Lung (tissue), 11 donors: ENCODE measurements at regions not wholly inside any gene's neighbourhood (a gene's known extent, or its start where the extent isn't known, plus 50 kb on each side); places are given as distances from the start of the nearest gene placed in this dataset.

Source experiments
- ATAC-seq: fragments of 200-7000 bp; cut with Tn5 transposase; one replicate; pipeline ENCODE4 v1.9.1; 2020; ENCODE audit warnings: moderate number of reproducible peaks; ENCODE audit not compliant: insufficient read depth, low FRiP score
- DNase-seq, 3 donors: peaks; one replicate each; pipeline ENCODE4 v3.0.0-alpha.2; 2013 to 2017
- H3K27ac ChIP-seq, 2 donors: one replicate each; pipeline ENCODE4 v1.5.1; 2013; ENCODE audit warnings: mild to moderate bottlenecking in 2 of 2, moderate library complexity in 2 of 2, control low read depth in 1 of 2, inconsistent platforms in 1 of 2, low read depth in 1 of 2, low read length in 1 of 2
- H3K27me3 ChIP-seq, 3 donors: one replicate each; pipeline ENCODE4 v1.5.1; 2013; ENCODE audit warnings: low read length in 2 of 3; ENCODE audit not compliant: control insufficient read depth in 3 of 3, insufficient read depth in 3 of 3
- H3K36me3 ChIP-seq, 4 donors: one replicate each; pipeline ENCODE4 v1.5.1; 2013; ENCODE audit warnings: low read length in 4 of 4, mild to moderate bottlenecking in 1 of 4, moderate library complexity in 1 of 4; ENCODE audit not compliant: control insufficient read depth in 4 of 4, insufficient read depth in 4 of 4
- H3K4me1 ChIP-seq, 5 donors: one replicate each; pipeline ENCODE4 v1.5.1; 2013; ENCODE audit warnings: low read length in 5 of 5, mild to moderate bottlenecking in 2 of 5, moderate library complexity in 1 of 5; ENCODE audit not compliant: control insufficient read depth in 5 of 5, insufficient read depth in 5 of 5
- H3K4me3 ChIP-seq: one replicate; pipeline ENCODE4 v1.5.1; 2013; ENCODE audit warnings: mild to moderate bottlenecking, control low read depth, moderate library complexity
- H3K9ac ChIP-seq, 2 donors: one replicate each; pipeline ENCODE4 v1.5.1; 2013; ENCODE audit warnings: low read length in 2 of 2, control low read depth in 1 of 2; ENCODE audit not compliant: insufficient read depth in 1 of 2
- H3K9me3 ChIP-seq, 4 donors: one replicate each; pipeline ENCODE4 v1.5.1; 2013; ENCODE audit warnings: low read length in 3 of 4, mild to moderate bottlenecking in 1 of 4, moderate library complexity in 1 of 4; ENCODE audit not compliant: control insufficient read depth in 4 of 4, insufficient read depth in 3 of 4
- WGBS, 2 donors: extraction: QIAGEN DNeasy Blood & Tissue Kit; methylation state at CpG; one replicate each; pipeline ENCODE4 v1.1.7; 2013; 5-methylcytosine and 5-hydroxymethylcytosine counted together
- TF ChIP-seq, protein P1 (sequence below): IDR thresholded peaks from 2 replicates; pipeline ENCODE4 v1.5.1; 2012; ENCODE audit warnings: mild to moderate bottlenecking; ENCODE audit errors: control extremely low read depth, extremely low read depth
- donor health status: control.
- donor health status: control.
- donor health status: Bipolar disorder and iron deficiency.
- donor health status: healthy.
- donor health status: DM: yes; HTN: yes; CAD: no.

DNA sequence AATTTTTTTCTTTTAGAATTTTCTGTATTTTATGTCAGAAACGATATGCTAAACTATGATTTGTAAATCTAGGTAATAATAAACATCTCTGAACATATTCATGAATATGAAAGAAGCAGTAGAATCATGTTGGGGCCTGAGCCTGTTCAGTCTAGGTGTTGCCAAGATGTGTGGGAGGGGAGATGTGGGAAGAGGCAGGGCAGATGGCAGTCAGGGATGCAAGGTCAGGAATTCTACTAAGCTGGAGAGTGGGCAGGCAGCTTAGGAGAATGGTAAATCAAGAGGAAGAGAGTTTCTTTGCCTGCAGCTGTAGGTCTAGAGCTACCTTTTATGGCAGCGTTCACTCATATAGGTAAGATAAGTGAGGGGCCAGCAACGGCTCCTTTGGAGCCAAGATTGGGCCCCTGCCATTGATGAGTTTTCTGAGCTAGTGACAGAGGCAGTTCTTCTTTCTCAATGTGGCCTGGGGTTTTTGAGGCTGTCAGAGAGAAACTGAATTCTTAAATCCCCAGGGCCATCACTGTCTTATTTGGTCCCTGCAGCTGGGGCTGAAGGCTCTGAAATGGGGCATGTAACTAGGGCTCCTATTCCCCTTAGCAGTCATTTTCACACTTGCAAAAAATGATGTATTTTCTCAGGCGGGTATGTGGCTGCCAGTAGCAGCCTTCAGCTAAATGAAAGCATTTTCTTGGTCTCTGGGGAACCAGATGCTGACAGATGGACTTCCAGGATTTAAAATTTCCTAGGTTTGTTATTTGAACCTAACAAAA lies 232.8 kb downstream of the PIK3C3 start:
- no peak for DNase-seq
- H3K9ac ChIP-seq: no peak overlapping the region
- H3K36me3 ChIP-seq: no peaks in the 10 kb centered on the region
- no peak for ATAC-seq
- peaks cover 0 to 2% (median 0%) of the 10 kb centered on the region in 4 donors for H3K9me3 ChIP-seq
- TF ChIP-seq, protein P1, sequence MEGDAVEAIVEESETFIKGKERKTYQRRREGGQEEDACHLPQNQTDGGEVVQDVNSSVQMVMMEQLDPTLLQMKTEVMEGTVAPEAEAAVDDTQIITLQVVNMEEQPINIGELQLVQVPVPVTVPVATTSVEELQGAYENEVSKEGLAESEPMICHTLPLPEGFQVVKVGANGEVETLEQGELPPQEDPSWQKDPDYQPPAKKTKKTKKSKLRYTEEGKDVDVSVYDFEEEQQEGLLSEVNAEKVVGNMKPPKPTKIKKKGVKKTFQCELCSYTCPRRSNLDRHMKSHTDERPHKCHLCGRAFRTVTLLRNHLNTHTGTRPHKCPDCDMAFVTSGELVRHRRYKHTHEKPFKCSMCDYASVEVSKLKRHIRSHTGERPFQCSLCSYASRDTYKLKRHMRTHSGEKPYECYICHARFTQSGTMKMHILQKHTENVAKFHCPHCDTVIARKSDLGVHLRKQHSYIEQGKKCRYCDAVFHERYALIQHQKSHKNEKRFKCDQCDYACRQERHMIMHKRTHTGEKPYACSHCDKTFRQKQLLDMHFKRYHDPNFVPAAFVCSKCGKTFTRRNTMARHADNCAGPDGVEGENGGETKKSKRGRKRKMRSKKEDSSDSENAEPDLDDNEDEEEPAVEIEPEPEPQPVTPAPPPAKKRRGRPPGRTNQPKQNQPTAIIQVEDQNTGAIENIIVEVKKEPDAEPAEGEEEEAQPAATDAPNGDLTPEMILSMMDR: no peak
- H3K4me3 ChIP-seq: no peak overlapping the region
- no peaks in the 10 kb centered on the region for H3K4me1 ChIP-seq
- H3K27me3 ChIP-seq: no peaks in the 10 kb centered on the region
- H3K27ac ChIP-seq: no peak overlapping the region
- WGBS, 2 donors: 76 to 83% methylated on average over 4 of the region's 4 CpGs

DNA sequence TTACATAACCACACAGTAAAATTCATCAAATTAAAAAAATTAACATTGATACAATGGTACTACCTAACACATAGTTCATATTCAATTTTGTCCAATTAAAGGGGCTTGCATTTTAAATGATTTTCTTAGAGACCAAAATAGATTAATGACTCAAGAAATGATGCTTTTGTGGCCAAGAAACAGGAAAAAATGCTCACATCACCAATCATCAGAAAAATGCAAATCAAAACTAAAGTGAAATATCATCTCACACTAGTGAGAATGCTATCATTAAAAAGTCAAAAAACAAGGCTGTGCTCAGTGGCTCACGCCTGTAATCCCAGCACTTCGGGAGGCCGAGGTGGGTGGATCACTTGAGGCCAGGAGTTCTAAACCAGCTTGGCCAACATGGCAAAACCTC lies 235.6 kb downstream of the PIK3C3 start:
- Histone ChIP-seq H3K4me1 (no peaks in the 10 kb centered on the region), H3K27me3 (no peaks in the 10 kb centered on the region), H3K9ac (no peak overlapping the region), H3K4me3 (no peak overlapping the region), H3K36me3 (no peaks in the 10 kb centered on the region), H3K27ac (no peak overlapping the region), H3K9me3 (peaks cover 0 to 2% (median 0%) of the 10 kb centered on the region in 4 donors)
- TF ChIP-seq, protein P1: no peak
- no peak for ATAC-seq
- DNase-seq: no peak
- WGBS, 2 donors: 90 to 92% methylated on average over 3 of the region's 3 CpGs

DNA sequence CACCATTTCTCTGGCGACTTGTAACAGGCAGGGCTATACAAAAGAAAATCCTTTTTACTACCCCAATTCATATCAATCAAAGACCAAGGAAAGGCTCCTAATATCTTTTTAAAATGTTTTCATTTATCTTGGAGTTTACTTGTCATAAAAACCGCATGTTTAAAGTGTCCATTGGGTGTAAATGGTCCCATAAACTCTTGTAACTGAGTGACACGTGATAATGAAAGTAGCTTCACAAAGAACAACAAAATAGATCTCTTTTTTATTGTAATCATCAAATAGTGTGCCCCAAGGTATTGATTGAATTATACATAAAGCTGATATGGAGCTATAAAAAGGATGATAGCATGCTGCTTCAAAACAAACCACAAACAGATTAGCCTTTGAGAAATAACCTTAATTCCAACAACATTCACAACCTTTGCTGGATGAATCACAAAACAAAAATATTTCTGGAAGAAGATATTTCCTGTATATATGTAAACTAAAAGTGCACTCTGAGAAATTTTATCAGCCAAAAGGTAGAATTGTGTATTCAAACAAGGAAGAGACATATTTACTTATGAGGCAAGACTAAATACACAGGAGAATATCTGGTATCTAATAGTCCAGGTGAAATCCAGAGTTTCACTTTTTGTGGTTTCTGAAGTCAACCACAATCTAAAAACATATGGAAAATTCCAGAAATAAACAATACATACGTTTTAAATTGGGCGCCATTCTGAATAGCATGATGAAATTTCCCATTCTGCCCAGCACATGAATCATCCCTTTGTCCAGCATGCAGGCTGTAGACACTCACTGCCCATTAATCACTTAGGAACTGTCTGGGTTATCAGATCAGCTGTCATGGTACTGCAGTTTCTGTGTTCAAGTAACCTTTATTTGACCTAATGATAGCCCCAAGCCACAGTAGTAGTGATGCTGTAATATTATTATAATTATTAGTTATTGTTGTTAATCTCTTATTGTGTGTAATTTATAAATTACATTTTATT lies 237.5 kb downstream of the PIK3C3 start:
- TF ChIP-seq, protein P1: no peak
- whole genome bisulfite sequencing, 2 donors: 69 to 75% methylated on average over 5 of the region's 5 CpGs
- Histone ChIP-seq H3K4me3 (no peak overlapping the region), H3K9ac (no peak overlapping the region), H3K4me1 (no peaks in the 10 kb centered on the region), H3K27ac (no peak overlapping the region), H3K9me3 (peaks cover 0 to 2% (median 0%) of the 10 kb centered on the region in 4 donors), H3K27me3 (no peaks in the 10 kb centered on the region), H3K36me3 (no peaks in the 10 kb centered on the region)
- ATAC-seq (no peak), DNase-seq (no peak)
